Ascending aorta (tissue), 2 donors: ENCODE measurements at regions not wholly inside any gene's neighbourhood (a gene's known extent, or its start where the extent isn't known, plus 50 kb on each side); places are given as distances from the start of the nearest gene placed in this dataset.

ENCODE experiments used
- DNase-seq, 2 donors: peaks; one replicate each; pipeline ENCODE4 v3.0.0-alpha.2; 2019; ENCODE audit warnings: low spot score in 2 of 2
- H3K27ac ChIP-seq, 2 donors: fragments of 200-600 bp; sonication (generic); one replicate each; pipeline ENCODE4 v1.5.1; 2016 to 2017; ENCODE audit warnings: mild to moderate bottlenecking in 1 of 2
- H3K27me3 ChIP-seq: fragments of 200-600 bp; sonication (generic); one replicate; pipeline ENCODE4 v1.5.1; 2017
- H3K36me3 ChIP-seq, 2 donors: fragments of 200-600 bp; sonication (generic); one replicate each; pipeline ENCODE4 v1.5.1; 2016
- H3K4me1 ChIP-seq, 2 donors: fragments of 200-600 bp; sonication (generic); one replicate each; pipeline ENCODE4 v1.5.1; 2016 to 2017; ENCODE audit warnings: mild to moderate bottlenecking in 1 of 2
- H3K4me3 ChIP-seq, 2 donors: fragments of 200-600 bp; sonication (generic); one replicate each; pipeline ENCODE4 v1.5.1; 2016 to 2017; ENCODE audit warnings: mild to moderate bottlenecking in 1 of 2
- H3K9me3 ChIP-seq, 2 donors: fragments of 200-600 bp; sonication (generic); one replicate each; pipeline ENCODE4 v1.5.1; 2016
- intact Hi-C: fragments of 100-400 bp; cut with DNase I; formaldehyde crosslinking; loops from one replicate; pipeline ENCODE4 v1.15.1; 2023
- TF ChIP-seq, protein P1 (sequence below), 3 experiments: fragments of 200-600 bp in 2 of 3; fragments of 450-650 bp in 1 of 3; sonication (generic) in 2 of 3; IDR thresholded peaks; one replicate each; pipeline ENCODE4 v1.5.1; 2016 to 2019; ENCODE audit warnings: antibody characterized with exemption in 3 of 3, mild to moderate bottlenecking in 1 of 3, moderate library complexity in 1 of 3

DNA sequence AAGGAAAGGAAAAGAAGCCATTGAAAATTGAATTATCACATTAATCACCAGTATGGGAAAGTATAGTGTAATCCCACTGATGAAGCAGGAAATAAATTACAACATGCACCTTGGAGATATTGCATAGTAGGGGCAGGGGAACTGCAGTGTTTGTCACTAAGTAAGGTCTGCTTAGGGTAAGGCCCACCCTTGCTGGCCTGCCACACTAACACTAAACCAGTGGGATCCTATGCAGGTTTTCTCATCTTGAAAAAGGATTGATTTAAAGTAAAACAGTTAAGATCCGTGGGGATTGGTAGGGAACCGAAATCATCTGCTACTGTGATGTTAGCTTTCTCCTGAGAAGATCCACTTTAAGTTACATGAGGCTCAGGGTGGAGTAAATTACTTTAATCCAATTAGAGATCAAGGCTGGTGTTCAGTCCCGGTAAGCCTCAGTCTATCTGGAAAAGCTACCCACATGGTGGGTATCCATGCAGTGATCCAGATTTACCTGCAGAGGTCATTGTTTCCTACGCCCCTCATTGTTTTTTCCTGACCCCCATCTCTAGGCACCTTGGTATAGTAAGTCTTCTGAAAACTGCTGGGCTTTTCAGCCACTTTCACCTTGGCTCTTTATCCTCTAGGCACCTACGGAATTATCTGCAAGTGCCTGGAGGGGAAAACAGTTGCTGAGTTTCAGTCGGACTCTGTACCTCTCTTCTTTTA is 1014.9 kb upstream of the ATXN8OS start:
- H3K27me3 ChIP-seq, result no peaks in the 10 kb centered on the region
- no peaks in the 10 kb centered on the region for H3K9me3 ChIP-seq
- no peaks in the 10 kb centered on the region for H3K4me1 ChIP-seq
- H3K36me3 ChIP-seq, result no peaks in the 10 kb centered on the region
- intact Hi-C loops, result no loop called here
- no peak overlapping the region for H3K4me3 ChIP-seq
- DNase-seq, result no peak
- TF ChIP-seq, protein P1, sequence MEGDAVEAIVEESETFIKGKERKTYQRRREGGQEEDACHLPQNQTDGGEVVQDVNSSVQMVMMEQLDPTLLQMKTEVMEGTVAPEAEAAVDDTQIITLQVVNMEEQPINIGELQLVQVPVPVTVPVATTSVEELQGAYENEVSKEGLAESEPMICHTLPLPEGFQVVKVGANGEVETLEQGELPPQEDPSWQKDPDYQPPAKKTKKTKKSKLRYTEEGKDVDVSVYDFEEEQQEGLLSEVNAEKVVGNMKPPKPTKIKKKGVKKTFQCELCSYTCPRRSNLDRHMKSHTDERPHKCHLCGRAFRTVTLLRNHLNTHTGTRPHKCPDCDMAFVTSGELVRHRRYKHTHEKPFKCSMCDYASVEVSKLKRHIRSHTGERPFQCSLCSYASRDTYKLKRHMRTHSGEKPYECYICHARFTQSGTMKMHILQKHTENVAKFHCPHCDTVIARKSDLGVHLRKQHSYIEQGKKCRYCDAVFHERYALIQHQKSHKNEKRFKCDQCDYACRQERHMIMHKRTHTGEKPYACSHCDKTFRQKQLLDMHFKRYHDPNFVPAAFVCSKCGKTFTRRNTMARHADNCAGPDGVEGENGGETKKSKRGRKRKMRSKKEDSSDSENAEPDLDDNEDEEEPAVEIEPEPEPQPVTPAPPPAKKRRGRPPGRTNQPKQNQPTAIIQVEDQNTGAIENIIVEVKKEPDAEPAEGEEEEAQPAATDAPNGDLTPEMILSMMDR (IDR thresholded peaks at IDR 0.05), result no peak
- H3K27ac ChIP-seq, result no peak overlapping the region

DNA sequence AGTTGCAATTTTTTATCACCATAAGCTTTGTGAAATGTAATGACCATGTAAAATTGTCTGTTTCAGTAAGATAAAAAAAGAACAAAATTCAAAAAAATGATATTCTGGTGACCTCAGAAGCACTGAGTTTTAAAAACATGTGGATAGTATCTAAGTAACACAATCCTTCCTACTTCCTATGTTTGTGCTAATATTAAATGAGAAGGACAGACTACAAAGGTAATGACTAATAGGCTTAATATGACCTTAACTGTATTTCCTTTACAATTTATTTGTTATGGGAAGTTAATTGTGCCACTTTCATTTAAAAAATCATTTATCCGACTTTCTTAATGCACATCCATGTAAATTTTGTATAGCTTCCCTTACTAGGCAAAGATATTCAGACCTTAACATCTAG is 1030.4 kb upstream of the ATXN8OS start:
- TF ChIP-seq, protein P1 (IDR thresholded peaks at IDR 0.05), result no peak
- intact Hi-C loops, result no loop called here
- Histone ChIP-seq H3K36me3 (no peaks in the 10 kb centered on the region), H3K9me3 (no peaks in the 10 kb centered on the region), H3K4me3 (no peak overlapping the region), H3K4me1 (no peaks in the 10 kb centered on the region), H3K27me3 (no peaks in the 10 kb centered on the region), H3K27ac (no peak overlapping the region)
- no peak for DNase-seq

DNA sequence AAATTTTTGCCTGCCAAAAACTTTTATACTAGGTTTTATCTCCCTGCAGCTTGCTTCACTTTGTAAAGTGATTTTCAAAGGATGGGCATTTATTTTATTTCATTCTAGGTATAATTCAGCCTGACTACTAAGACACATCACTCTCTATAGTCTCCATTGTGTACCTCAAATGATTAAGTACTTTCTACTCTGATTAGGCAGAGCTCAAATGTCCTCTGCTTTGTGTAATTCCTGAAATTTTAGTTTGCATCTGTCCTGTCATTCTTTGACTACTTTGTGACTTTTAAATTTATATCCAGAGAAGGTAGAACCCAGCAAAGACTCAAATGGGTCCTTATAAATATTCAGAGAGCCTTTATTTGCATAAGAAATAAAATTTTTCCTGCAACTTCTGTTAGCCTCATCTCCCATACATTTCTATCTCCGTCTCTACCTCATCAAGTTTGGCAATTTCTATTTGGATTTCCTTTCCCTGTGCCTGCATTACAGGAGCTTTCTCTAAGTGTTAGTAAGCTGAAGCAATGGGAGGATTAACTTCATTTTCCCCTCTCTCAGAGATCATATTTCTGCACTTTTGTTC is 1038.0 kb upstream of the ATXN8OS start:
- H3K27ac ChIP-seq, result no peak overlapping the region
- no peaks in the 10 kb centered on the region for H3K9me3 ChIP-seq
- intact Hi-C loops, result no loop called here
- no peak for DNase-seq
- no peaks in the 10 kb centered on the region for H3K4me1 ChIP-seq
- H3K27me3 ChIP-seq, result no peaks in the 10 kb centered on the region
- H3K4me3 ChIP-seq, result no peak overlapping the region
- H3K36me3 ChIP-seq, result no peaks in the 10 kb centered on the region
- TF ChIP-seq, protein P1 (IDR thresholded peaks at IDR 0.05), result no peak

DNA sequence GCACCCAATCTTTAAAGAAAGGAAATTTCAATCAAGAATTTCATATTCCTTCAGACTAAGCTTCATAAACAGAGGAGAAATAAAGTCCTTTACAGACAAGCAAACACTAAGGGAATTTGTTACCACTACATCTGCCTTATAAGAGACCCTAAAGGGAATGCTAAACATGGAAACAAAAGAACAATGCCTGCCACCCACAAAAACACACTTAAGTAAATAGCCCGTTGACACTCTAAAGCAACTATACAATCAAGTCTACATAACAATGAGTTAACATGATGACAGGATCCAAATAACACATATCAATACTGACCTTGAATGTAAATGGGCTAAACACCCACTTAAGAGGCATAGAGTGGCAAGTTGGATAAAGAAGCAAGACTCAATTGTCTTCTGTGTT is 1056.9 kb upstream of the ATXN8OS start:
- DNase-seq, result no peak
- H3K4me3 ChIP-seq, result no peak overlapping the region

DNA sequence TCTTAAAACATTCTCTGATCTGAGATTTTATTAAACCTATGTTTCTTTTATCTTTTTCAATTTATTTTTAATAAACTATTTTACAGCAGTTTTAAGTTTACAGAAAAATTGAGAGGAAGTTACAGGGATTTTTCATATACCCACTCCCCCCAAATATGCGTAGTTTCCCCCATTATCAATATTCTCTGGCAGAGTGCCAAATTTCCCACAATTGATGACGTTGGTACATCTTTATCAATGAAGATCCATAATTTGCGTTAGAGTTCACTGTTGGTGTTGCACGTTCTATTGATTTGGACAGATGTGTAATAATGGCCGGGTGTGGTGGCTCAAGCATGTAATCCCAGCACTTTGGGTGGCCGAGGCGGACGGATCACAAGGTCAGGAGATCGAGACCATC is 1063.0 kb upstream of the ATXN8OS start:
- no peaks in the 10 kb centered on the region for H3K9me3 ChIP-seq
- no peak overlapping the region for H3K27ac ChIP-seq
- no peaks in the 10 kb centered on the region for H3K27me3 ChIP-seq
- H3K4me3 ChIP-seq, result no peak overlapping the region
- H3K36me3 ChIP-seq, result no peaks in the 10 kb centered on the region
- TF ChIP-seq, protein P1 (IDR thresholded peaks at IDR 0.05), result no peak
- no peak for DNase-seq
- intact Hi-C loops, result no loop called here
- no peaks in the 10 kb centered on the region for H3K4me1 ChIP-seq

More for the DNA sequence above, 1056.9 kb upstream of the ATXN8OS start:
- no peaks in the 10 kb centered on the region for H3K27me3 ChIP-seq
- H3K27ac ChIP-seq, result no peak overlapping the region
- H3K36me3 ChIP-seq, result no peaks in the 10 kb centered on the region
- TF ChIP-seq, protein P1 (IDR thresholded peaks at IDR 0.05), result no peak
- no peaks in the 10 kb centered on the region for H3K4me1 ChIP-seq
- intact Hi-C loops, result no loop called here
- peaks cover 0 to 5% of the 10 kb centered on the region in 2 donors for H3K9me3 ChIP-seq
